Activated CD8-positive, alpha-beta memory T cell treated with anti-CD3 and anti-CD28 coated beads for 1 hour (primary cell): ENCODE measurements at regions not wholly inside any gene's neighbourhood (a gene's known extent, or its start where the extent isn't known, plus 50 kb on each side); places are given as distances from the start of the nearest gene placed in this dataset.
"Not testable (repeated sequence)": the region's sequence is repeated elsewhere in the genome, so short reads cannot be mapped to it uniquely, and the experiment has no call there.

Experiments
- DNase-seq, 2 donors: peaks; one replicate each; pipeline ENCODE4 v3.0.0-alpha.2; 2020; ENCODE audit warnings: low read depth in 1 of 2; ENCODE audit errors: extremely low read depth in 1 of 2

DNA sequence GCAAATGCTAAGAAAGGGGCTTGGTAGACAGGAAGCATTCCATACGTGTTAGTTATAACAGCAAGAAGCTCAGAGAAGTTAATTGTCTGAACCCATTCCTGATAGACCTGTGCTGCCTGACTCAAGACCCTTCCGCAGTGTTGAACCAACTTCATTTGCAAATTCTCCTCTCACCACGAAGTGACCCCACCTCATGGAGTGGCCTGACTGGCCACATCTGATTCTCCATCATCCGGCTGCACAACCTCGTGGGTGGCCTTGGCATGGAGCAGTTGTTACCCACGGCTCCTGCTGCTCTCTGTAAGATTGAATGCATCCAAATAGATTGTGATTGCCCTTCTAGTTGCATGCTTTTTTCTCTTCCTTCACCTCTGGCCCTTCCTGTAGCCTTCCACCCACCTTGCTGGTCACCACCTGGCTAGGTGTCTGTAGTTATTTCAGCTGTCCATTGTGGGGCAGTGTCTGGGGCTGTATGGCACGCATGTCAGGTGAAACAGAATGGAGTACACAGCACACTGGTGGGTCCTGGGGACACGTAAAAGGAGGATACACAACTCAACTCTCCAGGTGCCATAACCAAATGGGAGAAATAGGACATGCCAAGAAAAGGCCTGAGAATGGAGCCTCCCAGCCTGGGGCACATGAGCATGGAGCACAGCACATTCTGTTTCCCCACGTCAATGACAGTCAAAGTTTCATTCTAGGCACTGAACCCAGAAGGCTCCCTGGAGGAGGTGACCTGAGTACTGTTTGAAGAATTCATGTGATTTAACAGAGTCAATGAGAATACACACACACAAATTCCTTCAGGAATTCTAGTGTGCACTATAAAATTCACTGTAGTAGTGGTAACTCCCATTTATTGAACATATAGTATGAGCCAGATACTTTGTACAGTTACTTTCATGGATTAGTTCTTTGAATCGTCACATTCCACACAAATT lies 70.5 kb upstream of the PTCH1 start:
- no peak for DNase-seq

- DNase-seq, result no peak
Observed at GRCh38 chr9:95586326-95586725, 69.6 kb upstream of the PTCH1 start.

DNA sequence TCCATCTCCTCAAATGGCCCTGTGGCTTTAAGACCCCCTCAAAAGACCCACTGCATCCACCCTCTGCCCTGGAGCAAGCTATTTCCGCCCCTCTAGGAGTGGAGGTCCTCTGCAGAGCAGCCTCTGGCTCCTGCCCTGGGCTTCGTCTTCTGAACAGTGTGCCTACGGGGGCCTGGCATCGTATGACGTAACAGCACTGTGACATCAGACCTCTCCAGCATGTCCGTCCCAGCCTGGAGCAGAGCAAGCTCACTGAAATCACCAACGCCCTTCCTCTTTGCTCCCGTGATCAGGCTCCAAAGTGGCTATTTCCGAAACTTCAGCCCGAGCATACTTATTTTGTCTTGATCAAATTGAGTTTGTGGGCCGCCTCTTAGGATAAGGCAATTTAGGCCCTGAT lies 69.1 kb upstream of the PTCH1 start:
- no peak for DNase-seq

GRCh38 chr9:95584176-95584575 lies 67.4 kb upstream of the PTCH1 start:
- no peak for DNase-seq

- no peak for DNase-seq
Observed at GRCh38 chr9:95581900-95582299, 65.1 kb upstream of the PTCH1 start.

DNA sequence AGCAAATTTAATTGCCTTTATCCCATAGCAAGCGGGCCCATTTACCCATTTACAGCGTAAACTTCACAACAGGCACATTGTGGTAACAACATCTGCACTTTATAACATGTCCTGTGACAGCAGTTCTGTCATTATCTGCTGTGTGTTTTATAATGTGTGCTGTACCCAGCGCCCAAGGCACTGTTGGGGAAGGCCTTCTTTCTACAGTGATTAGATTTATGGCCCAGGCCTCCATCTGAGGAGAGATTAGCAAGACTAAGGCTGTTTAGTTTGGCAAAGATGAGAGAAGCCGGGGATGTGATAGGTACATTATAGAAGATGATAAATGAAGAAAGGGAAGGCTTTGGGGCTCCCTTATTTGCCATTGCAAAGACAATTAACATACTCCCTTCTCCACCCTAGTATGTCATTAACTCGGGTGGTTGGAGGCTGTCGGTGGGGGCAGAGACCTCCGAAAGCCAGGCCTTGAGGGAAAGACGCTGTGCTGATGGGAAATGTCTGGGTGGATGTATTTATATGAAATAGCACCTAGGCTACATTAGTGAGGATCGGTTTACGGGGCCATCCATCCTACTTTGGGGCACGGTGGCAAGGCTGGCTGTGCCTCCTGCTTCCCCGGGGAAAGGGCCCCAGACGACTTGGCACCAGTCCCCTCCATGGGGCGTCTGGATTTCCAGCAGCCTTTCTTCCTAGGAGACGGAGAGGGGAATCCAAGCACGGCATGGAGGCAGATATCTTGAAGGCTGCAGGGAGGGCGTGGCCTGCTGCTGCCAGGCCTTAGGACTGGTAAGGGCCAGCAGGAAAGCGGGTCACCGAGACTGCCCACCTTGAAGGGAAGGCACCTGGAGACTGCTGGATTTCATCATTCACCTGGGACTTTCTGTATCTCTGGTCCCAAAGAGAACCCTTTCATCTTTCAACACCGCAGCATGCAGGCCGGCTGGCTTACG lies 64.3 kb upstream of the PTCH1 start:
- no peak for DNase-seq

- DNase-seq, result no peak
Observed at GRCh38 chr9:95574866-95575553, 58.2 kb upstream of the PTCH1 start.

GRCh38 chr9:95574176-95574575 lies 57.4 kb upstream of the PTCH1 start:
- no peak for DNase-seq

DNA sequence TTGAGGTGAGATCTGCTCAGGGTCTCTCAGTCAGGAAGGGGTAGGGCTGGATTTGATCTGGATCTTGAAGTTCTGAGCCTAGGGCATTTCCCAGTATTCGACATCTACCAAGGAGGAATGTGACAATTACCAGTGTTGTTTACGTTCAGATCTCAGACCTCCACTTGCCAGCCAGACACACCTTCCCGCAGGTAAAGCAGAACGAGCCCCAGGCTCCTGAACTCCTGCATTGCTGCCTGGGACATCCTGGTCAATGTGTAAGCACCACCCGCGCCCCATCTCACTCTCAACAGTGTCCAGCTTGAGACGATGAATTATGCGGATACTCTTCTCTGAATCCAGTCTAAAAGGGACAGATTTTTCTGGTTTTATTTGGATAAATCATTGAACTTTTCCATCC lies 56.7 kb upstream of the PTCH1 start:
- DNase-seq, result no peak

GRCh38 chr9:95572381-95573151 lies 55.8 kb upstream of the PTCH1 start:
- DNase-seq, result no peak

DNA sequence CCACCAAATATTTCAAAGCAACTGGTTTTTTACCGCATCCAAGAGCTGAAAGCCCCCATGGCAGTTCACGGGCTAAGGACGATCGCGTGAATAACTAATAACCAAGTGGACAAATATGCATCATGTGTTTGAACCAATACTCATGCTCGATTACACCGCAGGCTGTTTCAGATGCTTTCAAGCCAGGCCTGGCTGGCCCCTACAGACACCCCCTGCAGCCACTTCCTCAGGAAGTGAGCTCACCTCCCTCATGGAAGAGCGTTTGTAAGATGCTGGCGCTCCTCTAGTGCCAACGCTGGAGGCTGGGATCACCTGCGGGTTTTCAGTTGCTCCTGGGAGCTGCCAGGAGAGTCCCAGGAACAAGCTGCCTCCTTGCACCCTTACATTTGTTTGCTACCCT lies 53.9 kb upstream of the PTCH1 start:
- no peak for DNase-seq

- no peak for DNase-seq
Observed at GRCh38 chr9:95570150-95570549, 53.4 kb upstream of the PTCH1 start.

DNA sequence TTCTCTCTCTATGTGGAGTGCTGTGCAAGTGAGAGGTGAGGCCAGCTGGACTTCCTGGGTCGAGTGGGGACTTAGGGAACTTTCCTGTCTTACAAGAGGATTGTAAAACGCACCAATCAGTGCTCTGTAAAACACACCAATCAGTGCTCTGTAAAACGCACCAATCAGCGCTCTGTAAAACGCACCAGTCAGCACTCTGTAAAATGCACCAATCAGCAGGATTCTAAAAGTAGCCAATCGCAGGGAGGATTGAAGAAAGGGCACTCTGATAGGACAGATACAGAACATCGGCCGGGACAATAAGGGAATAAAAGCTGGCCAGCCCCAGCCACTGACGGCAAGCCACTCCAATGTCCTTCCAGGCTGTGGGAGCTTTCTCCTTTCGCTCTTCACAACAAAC lies 52.0 kb upstream of the PTCH1 start:
- not testable (repeated sequence) for DNase-seq
